Ascending aorta (tissue), 2 donors: ENCODE measurements at regions not wholly inside any gene's neighbourhood (a gene's known extent, or its start where the extent isn't known, plus 50 kb on each side); places are given as distances from the start of the nearest gene placed in this dataset.

Experiments
- DNase-seq, 2 donors: peaks; one replicate each; pipeline ENCODE4 v3.0.0-alpha.2; 2019; ENCODE audit warnings: low spot score in 2 of 2
- H3K27ac ChIP-seq, 2 donors: fragments of 200-600 bp; sonication (generic); one replicate each; pipeline ENCODE4 v1.5.1; 2016 to 2017; ENCODE audit warnings: mild to moderate bottlenecking in 1 of 2
- H3K27me3 ChIP-seq: fragments of 200-600 bp; sonication (generic); one replicate; pipeline ENCODE4 v1.5.1; 2017
- H3K36me3 ChIP-seq, 2 donors: fragments of 200-600 bp; sonication (generic); one replicate each; pipeline ENCODE4 v1.5.1; 2016
- H3K4me1 ChIP-seq, 2 donors: fragments of 200-600 bp; sonication (generic); one replicate each; pipeline ENCODE4 v1.5.1; 2016 to 2017; ENCODE audit warnings: mild to moderate bottlenecking in 1 of 2
- H3K4me3 ChIP-seq, 2 donors: fragments of 200-600 bp; sonication (generic); one replicate each; pipeline ENCODE4 v1.5.1; 2016 to 2017; ENCODE audit warnings: mild to moderate bottlenecking in 1 of 2
- H3K9me3 ChIP-seq, 2 donors: fragments of 200-600 bp; sonication (generic); one replicate each; pipeline ENCODE4 v1.5.1; 2016
- intact Hi-C: fragments of 100-400 bp; cut with DNase I; formaldehyde crosslinking; loops from one replicate; pipeline ENCODE4 v1.15.1; 2023
- TF ChIP-seq, protein P1 (sequence below), 3 experiments: fragments of 200-600 bp in 2 of 3; fragments of 450-650 bp in 1 of 3; sonication (generic) in 2 of 3; IDR thresholded peaks; one replicate each; pipeline ENCODE4 v1.5.1; 2016 to 2019; ENCODE audit warnings: antibody characterized with exemption in 3 of 3, mild to moderate bottlenecking in 1 of 3, moderate library complexity in 1 of 3

- TF ChIP-seq, protein P1, sequence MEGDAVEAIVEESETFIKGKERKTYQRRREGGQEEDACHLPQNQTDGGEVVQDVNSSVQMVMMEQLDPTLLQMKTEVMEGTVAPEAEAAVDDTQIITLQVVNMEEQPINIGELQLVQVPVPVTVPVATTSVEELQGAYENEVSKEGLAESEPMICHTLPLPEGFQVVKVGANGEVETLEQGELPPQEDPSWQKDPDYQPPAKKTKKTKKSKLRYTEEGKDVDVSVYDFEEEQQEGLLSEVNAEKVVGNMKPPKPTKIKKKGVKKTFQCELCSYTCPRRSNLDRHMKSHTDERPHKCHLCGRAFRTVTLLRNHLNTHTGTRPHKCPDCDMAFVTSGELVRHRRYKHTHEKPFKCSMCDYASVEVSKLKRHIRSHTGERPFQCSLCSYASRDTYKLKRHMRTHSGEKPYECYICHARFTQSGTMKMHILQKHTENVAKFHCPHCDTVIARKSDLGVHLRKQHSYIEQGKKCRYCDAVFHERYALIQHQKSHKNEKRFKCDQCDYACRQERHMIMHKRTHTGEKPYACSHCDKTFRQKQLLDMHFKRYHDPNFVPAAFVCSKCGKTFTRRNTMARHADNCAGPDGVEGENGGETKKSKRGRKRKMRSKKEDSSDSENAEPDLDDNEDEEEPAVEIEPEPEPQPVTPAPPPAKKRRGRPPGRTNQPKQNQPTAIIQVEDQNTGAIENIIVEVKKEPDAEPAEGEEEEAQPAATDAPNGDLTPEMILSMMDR (IDR thresholded peaks at IDR 0.05) = no peak
- H3K4me1 ChIP-seq = no peaks in the 10 kb centered on the region
These were observed 608.2 kb upstream of the CCDC54 start for GRCh38 chr3:106768941-106769480.

GRCh38 chr3:106773795-106774194 lies 603.4 kb upstream of the CCDC54 start:
- Histone ChIP-seq H3K27ac (no peak overlapping the region), H3K27me3 (no peaks in the 10 kb centered on the region), H3K4me3 (no peak overlapping the region), H3K9me3 (peaks cover 0 to 4% of the 10 kb centered on the region in 2 donors), H3K4me1 (no peaks in the 10 kb centered on the region), H3K36me3 (no peaks in the 10 kb centered on the region)
- TF ChIP-seq, protein P1 (IDR thresholded peaks at IDR 0.05) = no peak
- intact Hi-C loops = no loop called here
- DNase-seq = no peak

More at GRCh38 chr3:106768941-106769480, 608.2 kb upstream of the CCDC54 start:
- Histone ChIP-seq H3K9me3 (no peaks in the 10 kb centered on the region), H3K27me3 (no peaks in the 10 kb centered on the region), H3K27ac (no peak overlapping the region), H3K36me3 (no peaks in the 10 kb centered on the region), H3K4me3 (no peak overlapping the region)
- no peak for DNase-seq
- intact Hi-C loops = no loop called here

GRCh38 chr3:106783231-106783630 lies 594.0 kb upstream of the CCDC54 start:
- H3K4me1 ChIP-seq = no peaks in the 10 kb centered on the region
- DNase-seq = no peak
- H3K27me3 ChIP-seq = no peaks in the 10 kb centered on the region
- no peaks in the 10 kb centered on the region for H3K36me3 ChIP-seq
- TF ChIP-seq, protein P1 (IDR thresholded peaks at IDR 0.05) = no peak
- no peak overlapping the region for H3K27ac ChIP-seq
- H3K9me3 ChIP-seq = no peaks in the 10 kb centered on the region
- H3K4me3 ChIP-seq = no peak overlapping the region
- intact Hi-C loops = no loop called here

GRCh38 chr3:106789276-106789675 lies 588.0 kb upstream of the CCDC54 start:
- H3K4me3 ChIP-seq = no peak overlapping the region
- intact Hi-C loops = no loop called here
- H3K27ac ChIP-seq = no peak overlapping the region
- TF ChIP-seq, protein P1 (IDR thresholded peaks at IDR 0.05) = no peak
- H3K9me3 ChIP-seq = no peaks in the 10 kb centered on the region
- H3K27me3 ChIP-seq = no peaks in the 10 kb centered on the region
- H3K4me1 ChIP-seq = no peaks in the 10 kb centered on the region
- no peak for DNase-seq
- H3K36me3 ChIP-seq = no peaks in the 10 kb centered on the region

GRCh38 chr3:106792716-106793115 lies 584.5 kb upstream of the CCDC54 start:
- no peak for DNase-seq
- TF ChIP-seq, protein P1 (IDR thresholded peaks at IDR 0.05) = no peak
- Histone ChIP-seq H3K36me3 (no peaks in the 10 kb centered on the region), H3K4me3 (no peak overlapping the region), H3K4me1 (no peaks in the 10 kb centered on the region), H3K27ac (no peak overlapping the region), H3K27me3 (no peaks in the 10 kb centered on the region), H3K9me3 (no peaks in the 10 kb centered on the region)
- intact Hi-C loops = no loop called here

- no peak overlapping the region for H3K4me3 ChIP-seq
- no peak overlapping the region for H3K27ac ChIP-seq
- H3K9me3 ChIP-seq = no peaks in the 10 kb centered on the region
- intact Hi-C loops = no loop called here
- no peaks in the 10 kb centered on the region for H3K27me3 ChIP-seq
- no peaks in the 10 kb centered on the region for H3K36me3 ChIP-seq
- TF ChIP-seq, protein P1 (IDR thresholded peaks at IDR 0.05) = no peak
- no peak for DNase-seq
- no peaks in the 10 kb centered on the region for H3K4me1 ChIP-seq
These were observed 582.8 kb upstream of the CCDC54 start for GRCh38 chr3:106794442-106794841.
